PC-9 (cell line): ENCODE measurements at regions not wholly inside any gene's neighbourhood (a gene's known extent, or its start where the extent isn't known, plus 50 kb on each side); places are given as distances from the start of the nearest gene placed in this dataset.

ENCODE experiments used
- BruUV-seq: library from RNA; stranded (reverse); fragments of 400-500 nt; replicated peaks from 2 replicates; lab custom pipeline; 2021; lab: Mats Ljungman, UMichigan
- CTCF ChIA-PET: fragments of 300-600 bp; sonication (Branson Sonifier 250); formaldehyde crosslinking; loops from one replicate; lab custom pipeline; 2022; ENCODE audit warnings: antibody characterized with exemption; lab: Charles Lee
- POLR2A ChIA-PET: fragments of 300-600 bp; sonication (Branson Sonifier 250); formaldehyde crosslinking; loops from one replicate; lab custom pipeline; 2022; ENCODE audit warnings: antibody characterized with exemption; ENCODE audit not compliant: unreplicated experiment; lab: Charles Lee
- DNase-seq, 2 experiments: peaks; one replicate each; pipeline versions ENCODE4 v3.0.0 to v3.0.0-alpha.2; 2015 to 2022; ENCODE audit warnings: mixed read lengths in 1 of 2
- H2AFZ ChIP-seq: fragments of 200-600 bp; sonication (generic); 2 replicates; pipeline ENCODE4 v1.8.1; 2017; ENCODE audit warnings: antibody characterized with exemption
- H3F3A ChIP-seq: fragments of 200-600 bp; sonication (generic); 2 replicates; pipeline ENCODE4 v1.8.1; 2017; ENCODE audit warnings: antibody characterized with exemption, mild to moderate bottlenecking, low read depth; ENCODE audit not compliant: insufficient read depth
- H3K27ac ChIP-seq: fragments of 200-600 bp; sonication (generic); 2 replicates; pipeline ENCODE4 v1.6.1; 2016; ENCODE audit warnings: mixed run types
- H3K27me3 ChIP-seq: fragments of 200-600 bp; sonication (generic); 2 replicates; pipeline ENCODE4 v1.6.1; 2016; ENCODE audit warnings: low read depth, mixed run types; ENCODE audit not compliant: insufficient read depth
- H3K36me3 ChIP-seq: fragments of 200-600 bp; sonication (generic); 2 replicates; pipeline ENCODE4 v1.6.1; 2016; ENCODE audit warnings: low read depth, mixed run types
- H3K4me1 ChIP-seq: fragments of 200-600 bp; sonication (generic); replicated peaks from 2 replicates; pipeline ENCODE4 v1.6.1; 2016; ENCODE audit warnings: mixed run types; ENCODE audit not compliant: insufficient read depth
- H3K4me2 ChIP-seq: fragments of 200-600 bp; sonication (generic); 2 replicates; pipeline ENCODE4 v1.6.1; 2017; ENCODE audit warnings: mixed run types
- H3K4me3 ChIP-seq: fragments of 200-600 bp; sonication (generic); 2 replicates; pipeline ENCODE4 v1.6.1; 2016; ENCODE audit warnings: mixed run types
- H3K79me2 ChIP-seq: fragments of 200-600 bp; sonication (generic); 2 replicates; pipeline ENCODE4 v1.6.1; 2017; ENCODE audit warnings: low read depth, mixed run types
- H3K9me2 ChIP-seq: fragments of 200-600 bp; sonication (generic); 2 replicates; pipeline ENCODE4 v1.8.1; 2017; ENCODE audit warnings: mild to moderate bottlenecking; ENCODE audit not compliant: insufficient read depth
- H3K9me3 ChIP-seq: fragments of 200-600 bp; sonication (generic); 2 replicates; pipeline ENCODE4 v1.8.1; 2016; ENCODE audit warnings: low read depth; ENCODE audit not compliant: insufficient read depth
- H4K20me1 ChIP-seq: fragments of 200-600 bp; sonication (generic); 2 replicates; pipeline ENCODE4 v1.8.1; 2017; ENCODE audit not compliant: insufficient read depth
- CTCF ChIP-seq: fragments of 200-600 bp; sonication (generic); conservative IDR thresholded peaks from 2 replicates; pipeline ENCODE4 v1.6.1; 2017; ENCODE audit warnings: mixed run types, antibody characterized with exemption, mild to moderate bottlenecking, moderate library complexity
- EZH2 ChIP-seq: fragments of 200-600 bp; sonication (generic); IDR thresholded peaks from 2 replicates; pipeline ENCODE4 v1.8.0; 2017; ENCODE audit warnings: antibody characterized with exemption, low read depth
- intact Hi-C: fragments of 100-400 bp; cut with micrococcal nuclease; formaldehyde crosslinking; loops from one replicate; pipeline ENCODE4 v1.10.0; 2022; ENCODE audit not compliant: unreplicated experiment

GRCh38 chr17:27975146-27976011 is 67.1 kb upstream of the NLK start:
- CTCF ChIA-PET: no interaction called here
- BruUV-seq: no TSS peak
- DNase-seq: peak in 1 of 2 experiments; percentile 16

GRCh38 chr17:27976331-27976730 is 66.1 kb upstream of the NLK start:
- no peak overlapping the region for H3K27ac ChIP-seq
- TF ChIP-seq EZH2 (no peak), CTCF (no peak)
- peaks cover 31% of the 10 kb centered on the region for H3K4me1 ChIP-seq
- CTCF ChIA-PET: interaction anchor here (0.6 kb wide), 1 partner anchor 574 kb away, joined by 3 read pairs; no protein-coding TSS in a partner anchor
- peaks cover 5% of the 10 kb centered on the region; the same call in 1 of the 2 replicates for H3F3A ChIP-seq
- no peak overlapping the region for H2AFZ ChIP-seq
- H3K36me3 ChIP-seq: no peaks in the 10 kb centered on the region
- no peak overlapping the region for H3K4me3 ChIP-seq
- no peaks in the 10 kb centered on the region for H3K9me2 ChIP-seq
- no peaks in the 10 kb centered on the region for H3K9me3 ChIP-seq
- no peak overlapping the region for H3K4me2 ChIP-seq
- POLR2A ChIA-PET: no interaction called here
- H3K27me3 ChIP-seq: no peaks in the 10 kb centered on the region
- DNase-seq: no peak
- intact Hi-C loops: no loop called here
- H4K20me1 ChIP-seq: no peaks in the 10 kb centered on the region
- H3K79me2 ChIP-seq: no peaks in the 10 kb centered on the region
- BruUV-seq: no TSS peak

More at GRCh38 chr17:27975146-27976011, 67.1 kb upstream of the NLK start:
- Histone ChIP-seq H3K27me3 (no peaks in the 10 kb centered on the region), H3K79me2 (no peaks in the 10 kb centered on the region), H3K9me2 (no peaks in the 10 kb centered on the region), H3F3A (peaks cover 5% of the 10 kb centered on the region; the same call in 1 of the 2 replicates), H3K4me3 (no peak overlapping the region), H2AFZ (0 out of 2 replicates have a peak overlapping the region, but pooled peaks have one; percentile 25), H4K20me1 (no peaks in the 10 kb centered on the region), H3K36me3 (no peaks in the 10 kb centered on the region), H3K9me3 (no peaks in the 10 kb centered on the region), H3K4me2 (peak overlapping the region; percentile 17; the same call in 1 of the 2 replicates), H3K4me1 (peaks cover 26% of the 10 kb centered on the region), H3K27ac (peak overlapping the region; percentile 18; the same call in 1 of the 2 replicates)
- POLR2A ChIA-PET: interaction anchor here (0.6 kb wide), 2 partner anchors 23 to 34 kb away, joined by 6 to 46 read pairs; no protein-coding TSS in a partner anchor
- TF ChIP-seq CTCF: no peak
- TF ChIP-seq EZH2: no peak
- intact Hi-C loops: no loop called here

- CTCF ChIA-PET: no interaction called here
- Histone ChIP-seq H3K9me3 (no peaks in the 10 kb centered on the region), H3K4me1 (peaks cover 31% of the 10 kb centered on the region), H3K36me3 (no peaks in the 10 kb centered on the region), H3K9me2 (no peaks in the 10 kb centered on the region), H3K27me3 (no peaks in the 10 kb centered on the region), H3K27ac (no peak overlapping the region), H3K4me3 (no peak overlapping the region), H3K79me2 (no peaks in the 10 kb centered on the region), H3K4me2 (no peak overlapping the region), H2AFZ (no peak overlapping the region), H4K20me1 (no peaks in the 10 kb centered on the region), H3F3A (peaks cover 5% of the 10 kb centered on the region; the same call in 1 of the 2 replicates)
- no TSS peak for BruUV-seq
- no peak for TF ChIP-seq EZH2
- TF ChIP-seq CTCF: no peak
- intact Hi-C loops: no loop called here
- POLR2A ChIA-PET: no interaction called here
- DNase-seq: no peak
Observed at GRCh38 chr17:27977751-27978688, 64.5 kb upstream of the NLK start.
